LoVo (cell line): ENCODE measurements at regions not wholly inside any gene's neighbourhood (a gene's known extent, or its start where the extent isn't known, plus 50 kb on each side); places are given as distances from the start of the nearest gene placed in this dataset.
"Not testable (repeated sequence)": the region's sequence is repeated elsewhere in the genome, so short reads cannot be mapped to it uniquely, and the experiment has no call there.

Source experiments
- DNase-seq: peaks from one replicate; pipeline ENCODE4 v3.0.0-alpha.2; 2016; ENCODE audit warnings: low spot score

GRCh38 chr9:81741103-81741502 lies 51.8 kb upstream of the TLE1 start:
- no peak for DNase-seq

- DNase-seq = no peak
Measured at GRCh38 chr9:81748091-81748490, 58.7 kb upstream of the TLE1 start.

- no peak for DNase-seq
Measured at GRCh38 chr9:81753436-81753835, 64.1 kb upstream of the TLE1 start.

GRCh38 chr9:81754245-81754644 lies 64.9 kb upstream of the TLE1 start:
- DNase-seq = no peak

- no peak for DNase-seq
Measured at GRCh38 chr9:81755721-81756120, 66.4 kb upstream of the TLE1 start.

GRCh38 chr9:81756561-81756960 lies 67.2 kb upstream of the TLE1 start:
- DNase-seq = no peak

GRCh38 chr9:81758123-81758797 lies 68.9 kb upstream of the TLE1 start:
- DNase-seq = no peak

- DNase-seq = no peak
Measured at GRCh38 chr9:81759680-81760215, 70.4 kb upstream of the TLE1 start.

GRCh38 chr9:81767921-81768320 lies 78.6 kb upstream of the TLE1 start:
- DNase-seq = no peak

GRCh38 chr9:81771571-81771970 lies 82.2 kb upstream of the TLE1 start:
- DNase-seq = peak; percentile 6

GRCh38 chr9:81772144-81772543 lies 82.8 kb upstream of the TLE1 start:
- DNase-seq = no peak

GRCh38 chr9:81776390-81776789 lies 87.0 kb upstream of the TLE1 start:
- no peak for DNase-seq

GRCh38 chr9:81776834-81777233 lies 87.5 kb upstream of the TLE1 start:
- DNase-seq = no peak

GRCh38 chr9:81777482-81777881 lies 88.1 kb upstream of the TLE1 start:
- DNase-seq = no peak

- DNase-seq = no peak
Measured at GRCh38 chr9:81782313-81782995, 93.1 kb upstream of the TLE1 start.

- DNase-seq = peak; percentile 55
Measured at GRCh38 chr9:81787747-81788632, 98.6 kb upstream of the TLE1 start.

GRCh38 chr9:81789721-81790120 lies 100.4 kb upstream of the TLE1 start:
- no peak for DNase-seq

- DNase-seq = no peak
Measured at GRCh38 chr9:81790166-81790565, 100.8 kb upstream of the TLE1 start.

- DNase-seq = no peak
Measured at GRCh38 chr9:81791076-81791475, 101.7 kb upstream of the TLE1 start.

GRCh38 chr9:81798606-81799005 lies 109.3 kb upstream of the TLE1 start:
- no peak for DNase-seq

GRCh38 chr9:81801190-81801589 lies 111.8 kb upstream of the TLE1 start:
- no peak for DNase-seq

GRCh38 chr9:81804306-81804705 lies 115.0 kb upstream of the TLE1 start:
- DNase-seq = no peak

- not testable (repeated sequence) for DNase-seq
Measured at GRCh38 chr9:81811688-81812087, 116.5 kb upstream of the SPATA31D4 start.
